Endodermal cell (in vitro differentiated cells): ENCODE measurements at regions not wholly inside any gene's neighbourhood (a gene's known extent, or its start where the extent isn't known, plus 50 kb on each side); places are given as distances from the start of the nearest gene placed in this dataset.

Experiments used
- DNase-seq: peaks from one replicate; pipeline ENCODE4 v3.0.0-alpha.2; 2017
- H3K27ac ChIP-seq: 2 replicates; pipeline ENCODE4 v1.5.1; 2013; ENCODE audit warnings: mild to moderate bottlenecking, low read depth, low read length, moderate library complexity
- H3K27me3 ChIP-seq: 2 replicates; pipeline ENCODE4 v1.6.1; 2013; ENCODE audit warnings: mild to moderate bottlenecking, low read length, moderate library complexity; ENCODE audit not compliant: insufficient read depth, control insufficient read depth, poor library complexity, severe bottlenecking
- H3K36me3 ChIP-seq: 2 replicates; pipeline ENCODE4 v1.7.0; 2013; ENCODE audit warnings: mild to moderate bottlenecking, low read length, moderate library complexity; ENCODE audit not compliant: control insufficient read depth, insufficient read depth
- H3K4me1 ChIP-seq: one replicate; pipeline ENCODE4 v1.7.0; 2013; ENCODE audit warnings: low read length; ENCODE audit not compliant: control insufficient read depth, insufficient read depth
- H3K4me3 ChIP-seq: 2 replicates; pipeline ENCODE4 v1.5.1; 2013; ENCODE audit warnings: mild to moderate bottlenecking, low read length, moderate library complexity
- H3K9ac ChIP-seq: 2 replicates; pipeline ENCODE4 v1.6.1; 2013; ENCODE audit warnings: mild to moderate bottlenecking, low read length, moderate library complexity; ENCODE audit not compliant: poor library complexity, severe bottlenecking; ENCODE audit errors: extremely low read depth
- H3K9me3 ChIP-seq: 2 replicates; pipeline ENCODE4 v1.6.1; 2013; ENCODE audit warnings: mild to moderate bottlenecking, low read length, moderate library complexity; ENCODE audit not compliant: control insufficient read depth
- H3K27ac Mint-ChIP-seq: 2 replicates; pipeline ENCODE4 v1.8.0; 2020; ENCODE audit warnings: mixed read lengths
- H3K27me3 Mint-ChIP-seq: 2 replicates; pipeline ENCODE4 v1.8.0; 2021; ENCODE audit warnings: mild to moderate bottlenecking, mixed read lengths; ENCODE audit not compliant: insufficient read depth
- H3K36me3 Mint-ChIP-seq: 2 replicates; pipeline ENCODE4 v1.8.0; 2020; ENCODE audit warnings: low read depth, mixed read lengths
- H3K4me1 Mint-ChIP-seq: 2 replicates; pipeline ENCODE4 v1.8.0; 2020; ENCODE audit warnings: mixed read lengths
- H3K4me3 Mint-ChIP-seq: 2 replicates; pipeline ENCODE4 v1.8.0; 2020; ENCODE audit warnings: mild to moderate bottlenecking, moderate library complexity, mixed read lengths
- H3K9me3 Mint-ChIP-seq: 2 replicates; pipeline ENCODE4 v1.8.0; 2020; ENCODE audit warnings: mild to moderate bottlenecking, mixed read lengths
- WGBS, 2 experiments: methylation state at CpG; one replicate each; pipeline versions ENCODE4 v1.1.5 to v1.1.7; 2013; ENCODE audit warnings: missing lambda C conversion rate in 2 of 2, mixed read lengths in 1 of 2; ENCODE audit not compliant: insufficient coverage in 1 of 2, insufficient read length in 1 of 2; 5-methylcytosine and 5-hydroxymethylcytosine counted together
- TF ChIP-seq, protein P1 (sequence below): fragments of 200-600 bp; sonication (generic); conservative IDR thresholded peaks from 2 replicates; pipeline ENCODE4 v1.5.0; 2021; ENCODE audit warnings: antibody characterized with exemption, mild to moderate bottlenecking

DNA sequence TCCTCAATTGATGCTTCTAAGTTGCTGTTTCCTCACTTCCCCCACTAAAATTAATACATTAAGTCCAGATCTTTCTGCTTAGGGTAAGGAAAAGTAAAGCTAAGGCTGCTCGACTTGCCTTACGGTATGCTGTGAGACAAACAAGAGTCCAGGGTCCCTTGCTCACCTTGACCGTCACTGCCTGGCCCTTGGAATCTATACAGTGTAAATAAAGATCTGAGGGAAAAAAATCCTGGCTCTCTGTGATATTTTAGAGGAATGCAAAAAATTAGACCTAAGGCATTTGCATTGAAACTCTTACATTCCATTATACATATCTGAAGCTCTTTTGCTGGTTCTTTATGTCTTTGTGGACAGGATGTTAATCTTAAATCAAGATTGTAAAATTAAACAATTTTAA is 129.6 kb upstream of the HCCS start:
- Histone ChIP-seq H3K27me3 (no peaks in the 10 kb centered on the region), H3K4me3 (no peak overlapping the region), H3K9ac (no peak overlapping the region), H3K4me1 (no peaks in the 10 kb centered on the region), H3K36me3 (no peaks in the 10 kb centered on the region), H3K27ac (no peak overlapping the region), H3K9me3 (no peaks in the 10 kb centered on the region)
- H3K27me3 Mint-ChIP-seq: no peaks in the 10 kb centered on the region
- H3K4me1 Mint-ChIP-seq: no peaks in the 10 kb centered on the region
- 94 to 100% methylated on average over 3 of the region's 3 CpGs for WGBS, 2 experiments
- H3K4me3 Mint-ChIP-seq: no peak overlapping the region
- no peak for DNase-seq
- H3K36me3 Mint-ChIP-seq: no peaks in the 10 kb centered on the region
- H3K27ac Mint-ChIP-seq: no peak overlapping the region
- H3K9me3 Mint-ChIP-seq: peaks cover 32% of the 10 kb centered on the region
- TF ChIP-seq, protein P1, sequence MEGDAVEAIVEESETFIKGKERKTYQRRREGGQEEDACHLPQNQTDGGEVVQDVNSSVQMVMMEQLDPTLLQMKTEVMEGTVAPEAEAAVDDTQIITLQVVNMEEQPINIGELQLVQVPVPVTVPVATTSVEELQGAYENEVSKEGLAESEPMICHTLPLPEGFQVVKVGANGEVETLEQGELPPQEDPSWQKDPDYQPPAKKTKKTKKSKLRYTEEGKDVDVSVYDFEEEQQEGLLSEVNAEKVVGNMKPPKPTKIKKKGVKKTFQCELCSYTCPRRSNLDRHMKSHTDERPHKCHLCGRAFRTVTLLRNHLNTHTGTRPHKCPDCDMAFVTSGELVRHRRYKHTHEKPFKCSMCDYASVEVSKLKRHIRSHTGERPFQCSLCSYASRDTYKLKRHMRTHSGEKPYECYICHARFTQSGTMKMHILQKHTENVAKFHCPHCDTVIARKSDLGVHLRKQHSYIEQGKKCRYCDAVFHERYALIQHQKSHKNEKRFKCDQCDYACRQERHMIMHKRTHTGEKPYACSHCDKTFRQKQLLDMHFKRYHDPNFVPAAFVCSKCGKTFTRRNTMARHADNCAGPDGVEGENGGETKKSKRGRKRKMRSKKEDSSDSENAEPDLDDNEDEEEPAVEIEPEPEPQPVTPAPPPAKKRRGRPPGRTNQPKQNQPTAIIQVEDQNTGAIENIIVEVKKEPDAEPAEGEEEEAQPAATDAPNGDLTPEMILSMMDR: no peak

DNA sequence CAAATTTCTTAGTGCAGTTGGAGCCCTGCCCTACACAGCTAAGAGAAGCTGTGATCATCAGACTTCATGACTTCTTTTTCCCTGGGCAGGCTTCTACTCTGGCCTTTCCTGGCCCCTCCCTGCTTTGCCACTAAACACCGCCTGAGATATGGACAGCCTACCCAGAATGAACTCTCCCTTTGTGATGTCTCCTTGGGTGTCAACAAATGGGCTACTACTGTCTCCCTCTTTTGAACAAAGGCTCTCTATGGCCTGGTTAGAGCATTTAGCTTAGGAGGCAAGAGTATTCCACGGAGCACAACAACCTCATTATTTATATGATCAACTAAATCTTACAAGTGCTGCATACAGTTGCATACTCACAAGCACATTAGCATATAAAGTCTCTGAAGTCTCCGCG is 127.6 kb upstream of the HCCS start:
- 90 to 91% methylated on average over 2 to 4 of the region's 4 CpGs for WGBS, 2 experiments
- H3K9ac ChIP-seq: no peak overlapping the region
- Mint-ChIP-seq H3K27ac (no peak overlapping the region), H3K4me3 (no peak overlapping the region), H3K27me3 (no peaks in the 10 kb centered on the region), H3K4me1 (no peaks in the 10 kb centered on the region), H3K9me3 (peaks cover 29% of the 10 kb centered on the region), H3K36me3 (no peaks in the 10 kb centered on the region)
- no peaks in the 10 kb centered on the region for H3K9me3 ChIP-seq
- H3K27me3 ChIP-seq: no peaks in the 10 kb centered on the region
- DNase-seq: no peak
- H3K4me1 ChIP-seq: no peaks in the 10 kb centered on the region
- TF ChIP-seq, protein P1: no peak
- H3K4me3 ChIP-seq: no peak overlapping the region
- H3K27ac ChIP-seq: no peak overlapping the region
- no peaks in the 10 kb centered on the region for H3K36me3 ChIP-seq

DNA sequence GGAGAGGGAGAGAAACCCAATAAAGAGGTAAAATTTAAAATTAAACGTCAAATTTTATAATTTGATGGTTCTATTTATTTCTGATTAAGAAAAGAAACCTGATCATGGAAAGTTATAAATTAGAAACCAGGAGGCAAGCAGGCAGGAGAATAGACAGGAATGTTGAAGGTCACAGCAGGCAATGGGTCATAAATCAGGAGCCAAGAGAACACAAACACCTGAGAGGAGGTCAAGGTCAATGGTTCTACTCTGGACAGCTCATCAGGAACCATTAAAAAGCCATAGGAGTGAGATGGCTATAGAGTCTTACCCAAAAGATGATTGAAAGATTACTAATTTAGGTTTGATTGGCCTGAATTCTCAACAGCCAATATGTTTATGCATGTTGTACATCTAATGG is 126.9 kb upstream of the HCCS start:
- Histone ChIP-seq H3K9ac (no peak overlapping the region), H3K27ac (no peak overlapping the region), H3K9me3 (no peaks in the 10 kb centered on the region), H3K4me1 (no peaks in the 10 kb centered on the region), H3K27me3 (no peaks in the 10 kb centered on the region), H3K4me3 (no peak overlapping the region), H3K36me3 (no peaks in the 10 kb centered on the region)
- Mint-ChIP-seq H3K36me3 (no peaks in the 10 kb centered on the region), H3K9me3 (peaks cover 24% of the 10 kb centered on the region), H3K4me1 (no peaks in the 10 kb centered on the region), H3K27me3 (no peaks in the 10 kb centered on the region), H3K27ac (no peak overlapping the region), H3K4me3 (no peak overlapping the region)
- 100% methylated on average over 1 of the region's 1 CpG for WGBS, 2 experiments
- no peak for DNase-seq
- TF ChIP-seq, protein P1: no peak
